HG02759 (cell line): ENCODE measurements at regions not wholly inside any gene's neighbourhood (a gene's known extent, or its start where the extent isn't known, plus 50 kb on each side); places are given as distances from the start of the nearest gene placed in this dataset.
"Not testable (repeated sequence)": the region's sequence is repeated elsewhere in the genome, so short reads cannot be mapped to it uniquely, and the experiment has no call there.

ENCODE experiments used
- ATAC-seq: cut with Tn5 transposase; IDR thresholded peaks from one replicate; pipeline ENCODE4 v1.9.1; 2021; ENCODE audit warnings: mild to moderate bottlenecking, moderate library complexity; ENCODE audit not compliant: unreplicated experiment

DNA sequence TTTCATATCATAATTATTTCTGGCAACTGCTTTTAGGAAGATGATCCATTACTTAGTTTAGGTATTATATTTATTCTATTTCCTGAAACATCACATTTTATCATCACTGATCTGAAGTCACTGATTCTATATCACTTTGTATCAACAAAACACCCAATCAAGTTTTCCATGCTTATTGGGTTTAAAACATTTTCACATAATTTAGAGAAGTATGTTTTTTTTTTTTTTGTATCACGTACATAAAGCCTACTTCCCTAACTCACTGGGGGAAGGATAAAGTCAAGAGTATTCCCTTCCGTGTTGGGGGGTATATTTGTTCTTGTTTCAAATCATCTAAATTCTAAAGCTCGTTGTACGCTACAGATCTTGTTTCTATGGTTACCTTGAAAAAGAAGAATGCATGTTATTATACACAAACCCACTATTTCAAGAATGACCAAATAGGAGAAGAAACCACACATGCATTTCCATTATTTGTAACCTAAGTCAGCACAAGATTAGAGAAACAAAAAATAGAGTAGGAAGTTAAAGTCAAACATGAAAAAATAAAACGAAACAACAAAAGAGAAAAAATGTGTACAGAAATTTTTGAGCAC is 637.2 kb upstream of the MIR17HG start:
- no peak for ATAC-seq

DNA sequence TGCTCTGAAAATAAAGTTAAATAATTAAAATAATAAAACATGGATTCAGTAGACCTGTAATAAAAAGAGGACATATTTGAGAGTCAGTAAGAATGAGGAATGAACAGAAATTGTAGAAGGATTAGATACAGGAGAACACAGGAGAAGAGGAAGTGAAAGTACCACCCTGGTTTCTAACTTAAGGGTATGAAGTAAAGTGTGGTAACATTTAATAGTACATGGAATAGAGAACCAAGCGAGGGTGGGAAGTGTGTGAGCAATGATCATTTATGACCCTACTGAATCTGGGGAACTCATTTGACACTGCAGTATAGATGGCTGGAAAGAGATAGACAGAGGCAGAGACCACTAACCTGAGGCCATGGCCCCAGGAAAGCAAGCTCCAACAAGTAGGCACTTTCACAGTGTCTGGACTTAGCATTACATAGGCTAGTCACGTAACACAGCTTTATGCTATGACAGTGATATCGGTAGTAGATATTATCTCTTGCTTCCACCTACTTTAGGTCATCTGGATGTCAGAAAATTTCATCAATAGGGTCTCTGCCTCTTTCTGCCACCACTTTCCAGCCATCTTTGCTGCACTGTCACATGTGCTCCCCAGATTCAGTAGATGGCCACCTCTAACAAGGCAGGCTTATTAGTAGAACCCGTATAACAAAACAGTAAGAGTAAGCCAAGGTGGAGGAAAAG is 633.9 kb upstream of the MIR17HG start:
- no peak for ATAC-seq

DNA sequence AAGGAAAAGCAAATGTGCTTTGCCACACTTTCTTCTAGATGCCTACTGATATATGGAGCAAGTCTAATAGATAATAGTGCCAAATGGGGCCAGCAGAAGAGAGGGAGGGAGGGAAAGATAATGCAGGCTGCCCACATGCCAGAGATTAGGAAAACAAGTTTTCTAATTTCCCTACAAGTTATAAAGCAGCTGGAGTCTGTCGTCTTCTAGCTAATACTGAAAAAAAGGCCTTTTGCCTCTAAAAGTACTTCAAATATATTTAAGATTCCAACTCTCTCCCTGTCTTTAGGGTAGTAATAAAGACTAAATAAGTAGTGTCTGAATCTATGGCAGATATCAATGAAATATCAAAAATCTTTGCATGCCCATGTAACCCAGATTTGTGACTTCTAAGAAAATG is 632.0 kb upstream of the MIR17HG start:
- ATAC-seq = no peak

DNA sequence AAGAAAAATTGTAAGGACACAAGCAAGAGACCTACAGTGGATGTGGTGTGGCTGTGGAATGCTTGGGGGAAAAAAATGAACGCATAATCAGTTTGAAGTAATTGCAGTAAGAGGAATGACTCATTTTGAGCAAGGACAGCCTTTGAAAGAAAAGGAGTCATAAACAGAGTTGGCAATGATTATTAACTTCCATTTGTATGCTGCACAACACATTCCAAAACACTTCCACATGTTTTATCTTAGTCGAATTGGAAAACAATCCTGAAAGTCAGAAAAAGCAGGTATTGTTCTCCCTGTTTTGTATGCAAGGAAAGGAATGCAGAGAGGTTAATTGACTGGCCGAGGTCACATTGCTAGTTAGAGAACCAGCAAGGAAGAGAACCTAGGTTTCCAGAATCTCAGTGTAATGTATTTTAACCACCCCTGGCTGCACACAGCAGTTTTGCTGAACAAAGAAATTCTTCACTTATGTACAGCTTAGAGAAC is 630.0 kb upstream of the MIR17HG start:
- no peak for ATAC-seq

DNA sequence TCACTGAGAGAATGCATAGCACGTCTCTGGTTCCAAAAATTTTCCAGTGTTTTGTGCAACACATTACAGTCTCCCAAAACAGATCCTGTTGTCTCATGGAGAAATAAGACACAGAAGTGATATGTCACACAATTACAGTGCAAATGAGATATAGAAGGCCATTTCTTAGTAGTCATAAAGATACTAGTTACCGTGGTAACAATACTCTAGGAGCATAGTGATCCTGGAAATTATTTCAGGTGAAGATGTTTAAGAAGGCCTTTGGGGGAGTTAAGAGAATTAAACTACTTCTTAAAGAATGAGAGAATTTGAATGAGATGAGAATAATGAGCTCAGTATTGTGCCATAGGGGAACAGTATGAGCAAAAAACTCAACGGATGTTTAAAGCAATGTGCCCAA is 628.0 kb upstream of the MIR17HG start:
- no peak for ATAC-seq

DNA sequence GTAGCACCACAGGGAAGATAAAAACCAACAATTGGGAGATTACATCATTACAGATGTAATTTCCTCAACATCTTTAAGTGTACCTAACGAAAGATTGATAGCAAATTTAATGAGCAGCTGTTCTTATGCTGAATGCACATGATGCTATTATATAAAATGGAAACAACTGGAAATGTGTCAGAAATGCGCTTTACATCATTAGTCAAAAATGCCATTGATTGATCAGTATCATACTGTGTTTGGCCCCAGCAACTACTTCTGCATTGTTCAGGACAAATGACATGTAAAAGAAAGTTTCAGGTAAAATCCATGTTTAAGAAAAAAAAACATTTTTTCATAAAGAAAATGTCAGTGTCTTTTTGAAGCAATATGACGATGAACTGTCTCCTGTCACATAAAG is 625.5 kb upstream of the MIR17HG start:
- ATAC-seq = no peak

DNA sequence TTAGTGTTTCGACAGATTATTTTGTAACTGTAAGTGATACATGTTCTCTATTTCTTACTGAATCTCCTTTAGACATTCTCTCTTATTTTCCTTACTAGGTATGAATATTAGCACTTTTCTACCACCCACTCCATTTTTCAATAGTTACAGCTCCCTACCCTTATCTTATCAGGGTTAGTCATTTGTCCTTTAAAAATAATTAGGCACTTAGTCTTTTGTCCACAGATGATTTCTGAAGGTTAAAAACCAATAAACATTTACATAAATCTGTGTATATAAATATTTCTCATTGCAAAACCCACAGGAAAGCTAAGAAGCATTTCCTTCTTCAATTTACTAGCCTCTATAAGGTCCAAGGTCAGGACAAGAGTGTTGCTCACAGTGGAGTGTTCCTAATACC is 624.1 kb upstream of the MIR17HG start:
- no peak for ATAC-seq

DNA sequence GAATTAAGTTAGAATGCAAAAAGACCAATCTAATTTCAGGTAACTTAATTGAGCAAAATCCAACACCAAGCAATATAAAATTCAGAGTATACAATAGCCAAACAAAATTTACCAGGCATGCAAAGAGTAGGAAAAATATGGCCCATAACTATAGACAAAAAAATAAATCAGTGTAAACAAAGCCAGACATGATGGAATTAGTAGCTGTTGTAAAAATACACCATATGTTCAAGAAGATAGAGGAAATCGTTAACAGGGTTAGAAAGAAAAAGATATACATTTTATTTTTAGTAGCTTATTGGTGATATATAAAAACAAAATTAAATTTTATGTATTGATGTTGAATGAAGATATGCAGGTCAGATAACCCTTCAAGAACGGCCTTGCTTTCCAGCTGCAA is 621.1 kb upstream of the MIR17HG start:
- ATAC-seq = no peak

DNA sequence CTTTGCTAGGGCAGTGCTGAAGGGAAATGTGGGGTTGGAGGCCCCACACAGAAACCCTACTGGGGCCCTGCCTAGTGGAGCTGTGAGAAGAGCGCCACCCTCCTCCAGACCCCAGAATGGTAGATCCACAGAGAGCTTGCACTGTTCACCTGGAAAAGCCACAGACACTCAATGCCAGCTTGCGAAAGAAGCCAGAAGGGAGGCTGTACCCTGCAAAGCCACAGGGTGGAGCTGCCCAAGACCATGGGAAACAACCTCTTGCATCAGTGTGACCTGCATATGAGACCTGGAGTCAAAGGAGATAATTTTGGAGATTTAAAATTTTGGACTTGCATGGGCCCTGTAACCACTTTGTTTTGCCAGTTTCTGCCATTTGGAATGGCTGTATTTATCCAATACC is 615.4 kb upstream of the MIR17HG start:
- no peak for ATAC-seq

DNA sequence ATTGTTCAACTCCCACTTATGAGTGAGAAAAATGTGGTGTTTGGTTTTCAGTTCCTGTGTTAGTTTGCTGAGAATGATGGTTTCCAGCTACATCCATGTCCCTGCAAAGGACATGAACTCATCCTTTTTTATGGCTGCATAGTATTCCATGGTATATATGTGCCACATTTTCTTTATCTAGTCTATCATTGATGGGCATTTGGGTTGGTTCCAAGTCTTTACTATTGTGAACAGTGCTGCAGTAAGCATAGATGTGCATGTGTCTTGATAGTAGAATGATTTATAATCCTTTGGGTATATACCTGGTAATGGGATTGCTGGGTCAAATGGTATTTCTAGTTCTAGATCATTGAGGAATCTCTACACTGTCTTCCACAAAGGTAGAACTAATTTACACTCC is 613.0 kb upstream of the MIR17HG start:
- ATAC-seq = not testable (repeated sequence)

DNA sequence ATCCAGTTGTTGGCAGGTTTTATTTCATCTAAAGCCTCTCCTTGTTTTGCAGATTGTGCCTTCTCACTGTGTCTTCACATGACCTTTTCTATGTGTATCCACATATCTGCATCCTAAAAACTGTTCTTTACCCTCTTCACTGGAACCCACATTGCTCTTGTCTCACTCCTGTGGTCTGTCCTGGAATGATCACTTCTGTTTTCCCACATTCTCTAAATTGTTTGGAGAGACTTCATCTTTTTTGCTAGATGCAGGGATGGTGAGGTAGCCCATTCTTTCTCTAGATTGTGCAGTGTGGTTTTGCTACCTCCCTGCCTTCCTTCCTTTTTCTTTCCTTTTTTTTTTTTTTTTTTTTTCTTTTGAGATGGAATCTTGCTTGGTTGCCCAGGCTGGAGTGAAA is 608.6 kb upstream of the MIR17HG start:
- ATAC-seq = no peak

DNA sequence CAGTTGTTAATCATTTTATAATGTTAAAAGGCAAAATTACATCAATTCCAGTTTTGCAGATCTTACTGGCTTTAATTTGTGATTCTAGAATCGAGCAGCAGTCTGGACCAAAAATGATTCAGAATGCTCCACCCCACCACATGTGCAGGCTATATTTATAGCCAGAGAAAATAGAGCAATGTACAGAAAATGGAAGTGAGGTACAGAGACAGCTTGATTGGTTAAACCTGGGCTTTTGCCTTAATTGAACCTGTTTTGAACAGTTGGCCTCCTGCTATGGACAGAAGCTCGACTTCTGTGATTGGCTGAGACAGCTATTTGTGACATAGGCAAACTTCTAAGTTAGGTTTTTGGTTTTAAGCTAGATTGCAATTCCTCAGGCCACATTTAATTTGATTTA is 607.4 kb upstream of the MIR17HG start:
- ATAC-seq = no peak

DNA sequence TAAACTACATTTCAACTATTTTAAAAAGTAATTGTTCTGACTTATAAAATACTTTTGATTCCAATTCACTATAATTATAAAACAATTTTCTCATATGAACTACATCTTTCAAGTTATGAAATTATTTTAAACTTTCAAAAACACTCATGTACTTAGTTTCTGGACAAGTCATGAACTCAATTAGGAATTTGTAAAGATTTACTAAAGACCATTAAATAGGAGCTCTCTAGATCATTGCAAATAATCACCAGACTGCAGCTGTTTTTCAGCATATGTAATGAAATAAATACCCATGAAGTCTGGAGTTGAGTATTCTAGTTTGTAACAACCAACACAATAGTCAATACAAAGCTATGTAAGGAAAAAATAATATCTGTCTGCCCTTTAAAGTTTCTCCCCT is 605.1 kb upstream of the MIR17HG start:
- ATAC-seq = no peak

DNA sequence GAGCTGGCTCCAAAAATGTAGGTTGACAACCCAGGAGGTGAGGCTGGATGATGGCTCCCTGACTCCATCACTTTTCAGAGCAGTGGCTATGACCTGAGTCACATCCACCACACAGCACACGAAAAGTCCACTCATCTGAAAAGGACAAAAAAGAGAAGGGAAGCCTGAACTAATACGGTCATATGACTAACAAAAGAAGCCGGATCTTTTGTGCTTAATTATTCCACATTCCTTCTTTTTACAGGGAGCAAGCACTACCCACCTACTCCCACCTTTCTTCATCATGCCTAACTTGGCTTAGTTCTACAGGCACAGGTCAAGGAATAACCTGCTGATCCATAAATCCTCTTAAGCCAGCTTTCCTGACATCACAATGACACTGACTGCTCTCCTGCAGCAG is 601.3 kb upstream of the MIR17HG start:
- ATAC-seq = no peak

DNA sequence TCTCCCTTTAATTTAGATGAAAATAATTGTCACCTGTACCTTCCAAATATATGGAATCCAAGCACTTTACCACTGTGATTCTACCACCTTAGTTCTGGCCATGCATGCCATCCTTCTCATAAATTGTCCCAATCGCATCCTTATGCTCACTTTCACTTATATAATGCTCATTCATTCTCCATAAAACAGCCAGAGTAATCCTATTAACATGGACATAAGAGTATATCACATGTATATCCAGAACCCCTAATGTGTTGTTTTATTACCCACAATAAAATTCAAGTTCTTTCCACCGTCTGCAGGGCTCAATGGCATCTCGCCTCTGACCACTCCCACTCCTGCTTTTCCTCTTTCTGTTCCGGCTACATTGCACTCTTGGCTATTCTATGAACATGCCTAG is 597.5 kb upstream of the MIR17HG start:
- no peak for ATAC-seq

DNA sequence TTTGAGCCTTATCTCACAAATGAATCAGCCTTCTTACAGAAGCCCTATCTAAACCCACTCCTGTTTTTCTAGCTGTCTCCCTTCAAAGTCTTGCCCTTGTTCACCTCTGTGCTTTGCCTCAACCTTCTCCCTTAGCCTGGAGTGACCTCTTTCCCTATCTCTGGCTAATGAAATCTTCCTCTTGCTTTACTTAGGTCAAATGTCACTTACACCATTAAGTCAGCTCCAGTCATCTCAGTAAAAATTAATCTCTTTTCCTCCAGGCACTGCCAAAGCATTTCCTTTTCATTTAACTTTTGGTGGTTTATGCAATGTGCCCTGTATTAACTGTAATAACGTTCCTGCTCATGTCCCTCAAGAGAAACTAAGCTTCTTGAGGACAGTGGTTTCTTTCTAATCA is 596.5 kb upstream of the MIR17HG start:
- no peak for ATAC-seq

DNA sequence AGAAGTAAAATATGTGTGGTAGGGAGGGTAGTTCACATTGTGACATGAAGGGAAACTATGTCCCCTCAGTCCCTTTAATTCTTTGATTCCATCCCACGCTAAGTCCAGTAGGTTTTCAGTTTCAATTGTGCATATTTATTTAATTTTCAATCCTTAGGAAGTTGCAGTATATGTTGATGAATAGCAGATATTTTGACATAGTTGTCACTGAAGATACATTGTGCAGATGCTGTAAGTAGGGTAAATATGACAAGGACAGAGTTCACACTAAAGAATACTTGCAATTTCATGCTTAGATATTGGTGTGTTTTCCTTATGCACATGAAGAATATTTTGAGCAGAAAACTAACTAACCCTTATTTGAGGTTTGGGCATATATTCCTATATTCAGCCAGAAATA is 595.4 kb upstream of the MIR17HG start:
- ATAC-seq = no peak

DNA sequence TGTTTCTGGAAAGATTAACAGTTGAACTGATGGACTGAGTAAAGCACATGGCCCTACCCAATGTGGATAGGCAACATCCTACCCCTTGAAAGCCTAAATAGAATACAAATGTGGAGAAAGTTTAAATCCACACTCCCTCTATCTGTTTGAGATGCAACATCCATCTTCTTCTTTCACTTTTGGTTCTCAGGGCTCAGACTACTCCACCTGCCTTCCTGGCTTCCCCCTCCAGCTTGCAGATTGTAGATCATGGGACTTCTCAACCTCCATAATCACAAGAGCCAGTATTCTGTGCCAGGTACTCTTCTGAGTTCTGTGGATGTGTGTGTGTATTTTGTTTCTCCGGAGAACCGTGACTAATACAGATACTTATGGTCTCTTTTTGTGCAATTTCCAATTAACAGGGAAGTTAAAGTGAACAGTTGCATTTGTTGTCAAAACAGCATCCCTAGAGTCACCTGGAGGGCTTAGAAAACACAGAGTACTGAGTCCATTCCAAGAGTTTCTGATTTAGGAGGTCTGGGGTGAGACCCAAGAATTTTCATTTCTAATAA is 590.3 kb upstream of the MIR17HG start:
- no peak for ATAC-seq

DNA sequence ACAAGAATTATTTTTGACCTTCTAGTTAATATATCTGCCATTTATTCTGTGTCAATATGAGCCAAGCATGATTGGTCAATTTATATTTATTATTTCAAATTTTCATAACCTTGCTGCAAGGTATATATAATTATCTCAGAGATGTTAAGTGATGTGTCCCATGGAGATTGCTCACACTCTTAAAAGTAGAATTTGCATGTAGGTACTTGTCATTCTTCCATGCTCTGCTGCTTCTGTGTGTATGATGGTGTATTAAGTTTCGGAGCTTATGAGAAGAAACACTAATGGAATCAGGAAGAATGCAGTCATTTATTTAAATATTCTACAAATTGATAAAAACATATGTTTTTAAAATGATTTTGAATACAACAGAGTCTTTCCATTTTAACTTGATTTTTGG is 586.8 kb upstream of the MIR17HG start:
- ATAC-seq = no peak

DNA sequence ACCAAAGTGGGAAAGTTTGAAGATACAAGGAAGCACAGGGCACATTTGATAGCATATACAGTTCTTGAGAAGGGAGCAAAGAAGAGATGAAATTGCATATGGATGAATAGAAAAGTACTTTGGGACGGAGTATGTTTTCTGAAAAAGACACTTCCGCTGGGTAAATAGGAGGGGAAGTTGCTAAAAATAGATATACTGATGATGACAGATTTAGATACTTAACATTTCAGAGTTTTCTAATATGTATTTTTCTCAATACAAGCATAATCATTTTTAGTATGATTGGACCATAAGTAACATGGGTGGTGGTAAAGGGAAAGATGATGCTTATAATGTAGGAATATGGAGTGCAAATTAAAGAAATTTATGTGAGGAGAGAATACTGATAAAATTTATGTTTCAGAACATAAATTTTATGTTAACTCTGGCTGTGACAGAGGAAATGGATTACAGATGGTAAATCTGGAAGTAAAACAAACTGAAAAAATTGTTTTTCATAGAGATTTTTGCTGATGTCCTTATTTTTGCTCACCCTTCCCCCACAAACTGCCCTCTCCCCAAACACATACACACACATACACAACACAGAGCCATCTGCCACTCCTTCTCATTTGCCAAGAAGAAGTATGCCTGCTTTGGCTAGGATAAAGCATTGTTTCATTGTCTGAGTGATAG is 583.9 kb upstream of the MIR17HG start:
- no peak for ATAC-seq

DNA sequence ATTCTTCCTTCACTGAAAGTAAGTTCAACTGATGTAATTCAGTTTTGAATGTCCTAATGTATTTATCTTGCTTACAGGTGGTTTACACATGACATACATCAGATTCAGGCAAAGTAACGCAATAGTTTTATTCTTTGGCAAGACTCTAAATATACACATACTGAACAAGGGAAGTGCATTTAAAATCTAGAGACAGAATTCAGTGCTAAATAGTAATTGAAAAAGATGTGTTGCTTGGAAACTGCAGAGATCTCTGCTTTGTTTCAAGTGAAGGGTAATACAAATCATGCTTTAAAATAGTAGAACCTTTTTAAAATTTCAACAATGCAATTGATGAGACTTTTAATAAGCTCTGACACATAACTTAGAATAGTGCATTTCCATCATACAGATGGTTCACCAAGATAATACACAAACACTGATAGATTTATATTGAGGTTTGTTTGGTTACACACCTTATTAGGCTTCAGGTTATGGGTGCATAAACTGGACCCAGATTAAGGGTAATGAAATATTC is 581.0 kb upstream of the MIR17HG start:
- no peak for ATAC-seq

DNA sequence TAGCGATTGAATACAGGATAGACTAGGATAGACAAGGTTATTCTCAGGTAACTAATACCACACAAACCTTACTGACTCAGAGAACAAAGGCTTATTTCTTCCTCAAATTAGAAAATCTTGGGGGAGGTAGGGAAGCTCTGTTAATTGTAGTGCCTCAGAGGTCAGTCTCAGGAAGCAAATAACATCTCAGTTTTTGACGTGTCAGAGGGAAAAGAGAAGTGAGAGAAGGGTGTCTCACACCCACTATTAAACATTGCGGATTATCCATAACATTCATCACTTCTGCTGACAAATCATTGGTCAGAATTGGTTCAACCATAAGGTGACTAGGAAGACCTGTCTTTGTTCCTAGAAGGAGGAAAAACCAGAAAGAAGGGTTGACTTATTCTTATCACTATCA is 579.4 kb upstream of the MIR17HG start:
- no peak for ATAC-seq
